ENCODE measurements at regions not wholly inside any gene's neighbourhood (a gene's known extent, or its start where the extent isn't known, plus 50 kb on each side); places are given as distances from the start of the nearest gene placed in this dataset.
"Not testable (repeated sequence)": the region's sequence is repeated elsewhere in the genome, so short reads cannot be mapped to it uniquely, and the experiment has no call there.

DNA sequence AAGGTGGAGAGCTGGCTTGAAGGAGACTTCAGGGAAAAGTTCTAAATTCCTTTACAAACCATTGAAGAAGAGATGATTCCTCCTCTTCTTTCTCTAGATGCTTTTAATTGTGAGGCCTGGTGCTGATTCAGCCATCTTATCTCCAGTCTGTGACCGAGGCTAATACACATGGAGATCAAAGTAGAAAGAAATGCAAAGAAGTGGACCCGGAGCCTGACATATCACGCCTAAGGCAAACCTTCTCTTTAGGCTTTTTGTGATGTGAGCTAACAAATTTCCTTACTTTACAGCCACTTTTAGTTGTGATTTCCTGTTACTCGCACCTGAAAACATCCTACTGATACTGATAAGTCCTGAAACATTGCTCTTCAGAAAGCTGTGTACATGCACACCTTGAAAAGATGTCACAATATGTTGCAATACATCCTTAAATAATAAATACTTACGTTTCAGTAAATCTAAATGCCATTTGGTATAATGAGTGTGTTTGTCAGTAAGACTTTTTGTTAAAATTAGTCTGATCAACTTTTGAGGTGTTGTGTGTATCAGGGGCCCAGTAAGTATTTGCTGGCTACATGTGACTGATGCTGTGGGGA is 192.4 kb downstream of the BAMBI start:
- DNase-seq (no peak), ATAC-seq (no peak)

DNA sequence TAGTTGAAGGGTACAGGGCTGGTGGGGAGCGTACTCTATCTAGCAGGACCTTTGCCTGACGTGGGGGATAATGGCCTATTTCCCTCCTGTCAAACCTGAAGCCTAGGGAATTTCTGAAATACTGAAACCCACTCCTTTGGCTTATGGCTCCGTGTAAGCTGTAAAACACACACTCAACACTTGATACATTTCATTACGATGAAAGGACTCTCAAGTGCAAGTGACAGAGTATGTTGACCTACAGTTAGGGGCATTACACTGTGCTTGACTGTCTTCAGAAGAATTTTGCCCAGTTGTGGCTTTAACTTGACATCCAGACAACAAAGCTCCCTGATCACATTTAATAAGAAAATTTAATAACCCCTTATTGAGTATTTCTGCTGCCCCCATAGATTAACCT is 194.3 kb downstream of the BAMBI start:
- DNase-seq: no peak
- no peak for ATAC-seq

DNA sequence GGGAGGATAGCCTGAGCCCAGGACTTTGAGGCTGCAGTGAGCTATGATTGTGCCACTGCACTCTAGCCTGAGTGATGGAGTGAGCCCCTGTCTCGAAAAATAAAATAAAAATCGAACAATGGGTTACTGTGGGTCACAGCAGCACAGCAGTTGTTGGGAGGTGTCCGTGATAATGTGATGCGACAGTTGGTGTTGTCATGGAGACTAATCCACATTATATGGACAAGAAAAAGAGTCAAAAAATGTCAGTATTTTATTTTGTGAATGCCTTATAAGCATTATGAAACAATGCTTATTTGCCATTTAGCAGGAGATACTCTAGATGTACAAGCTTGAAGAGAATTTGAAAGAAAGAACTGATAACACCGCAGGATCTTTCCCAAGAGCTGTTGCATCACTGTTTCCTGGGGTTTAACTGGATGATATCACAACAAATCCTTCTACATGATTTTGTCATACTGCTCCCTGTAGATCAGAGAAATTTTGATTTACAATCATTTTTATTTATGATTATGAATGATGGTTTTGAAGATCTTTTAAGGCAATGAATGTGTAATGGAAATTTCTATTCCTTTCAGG is 195.4 kb downstream of the BAMBI start:
- no peak for DNase-seq
- no peak for ATAC-seq

DNA sequence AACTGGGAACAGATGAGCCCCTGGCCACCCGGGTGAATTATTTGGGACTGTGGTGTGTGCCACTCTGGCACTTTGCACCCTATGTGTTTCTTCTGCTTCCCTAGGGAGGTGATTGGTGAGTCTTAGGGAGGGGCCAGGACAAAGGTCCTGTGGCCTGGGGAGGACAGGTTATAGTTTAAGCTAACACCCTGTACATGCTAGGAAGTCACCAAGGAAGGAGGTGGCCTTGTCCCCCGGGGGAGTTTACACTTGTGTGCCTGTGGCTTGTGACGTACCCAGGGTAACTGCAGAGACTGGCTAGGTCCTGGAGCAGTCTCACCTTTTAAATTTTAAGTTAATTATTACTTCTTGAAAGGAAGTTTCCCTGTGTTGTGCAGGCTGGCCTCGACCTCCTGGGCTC is 196.2 kb downstream of the BAMBI start:
- ATAC-seq (no peak), DNase-seq (no peak)

DNA sequence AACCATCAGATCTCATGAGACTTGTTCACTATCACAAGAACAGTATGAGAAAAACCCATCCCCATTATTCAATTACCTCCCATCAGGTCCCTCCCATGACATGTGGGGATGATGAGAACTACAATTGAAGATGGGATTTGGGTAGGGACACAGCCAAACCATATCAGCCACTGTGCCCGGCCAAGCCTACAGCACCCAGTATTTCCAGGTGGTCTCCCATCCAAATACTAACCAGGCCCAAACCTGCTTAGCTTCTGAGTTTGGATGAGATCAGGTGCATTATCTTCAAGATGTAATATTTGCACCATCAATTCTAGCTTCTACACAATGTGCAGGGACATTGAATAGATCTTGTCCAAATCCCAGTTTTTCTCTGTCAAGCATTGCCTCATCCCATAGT is 196.9 kb downstream of the BAMBI start:
- no peak for DNase-seq

DNA sequence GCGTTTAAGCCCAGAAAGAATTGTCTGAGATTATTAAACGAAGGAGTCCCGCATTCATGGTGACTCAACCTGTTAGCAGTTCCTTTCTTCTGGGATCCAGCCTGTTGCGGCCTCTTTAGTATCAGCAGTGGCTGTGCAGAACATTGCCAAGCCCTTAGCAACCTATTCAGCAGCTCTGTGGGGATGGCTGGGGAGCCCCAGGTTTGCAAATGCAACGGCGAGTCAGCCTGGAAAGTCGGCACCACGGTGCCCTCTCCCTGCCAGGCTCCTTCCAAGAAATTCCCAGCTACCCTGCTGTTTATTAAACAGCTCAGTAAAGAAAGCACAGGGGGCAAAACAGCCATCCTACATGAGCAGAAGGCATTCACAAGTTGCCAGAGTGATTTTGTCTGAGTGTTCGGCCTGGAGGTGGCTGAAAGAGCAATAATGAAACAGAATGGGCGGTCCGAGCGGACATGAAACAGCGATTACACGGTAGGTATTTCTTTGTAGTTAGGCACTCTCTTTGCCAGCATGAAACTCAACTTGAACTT is 198.3 kb downstream of the BAMBI start:
- DNase-seq (no peak), ATAC-seq (no peak)

More for the DNA sequence above, 196.9 kb downstream of the BAMBI start:
- no peak for ATAC-seq

DNA sequence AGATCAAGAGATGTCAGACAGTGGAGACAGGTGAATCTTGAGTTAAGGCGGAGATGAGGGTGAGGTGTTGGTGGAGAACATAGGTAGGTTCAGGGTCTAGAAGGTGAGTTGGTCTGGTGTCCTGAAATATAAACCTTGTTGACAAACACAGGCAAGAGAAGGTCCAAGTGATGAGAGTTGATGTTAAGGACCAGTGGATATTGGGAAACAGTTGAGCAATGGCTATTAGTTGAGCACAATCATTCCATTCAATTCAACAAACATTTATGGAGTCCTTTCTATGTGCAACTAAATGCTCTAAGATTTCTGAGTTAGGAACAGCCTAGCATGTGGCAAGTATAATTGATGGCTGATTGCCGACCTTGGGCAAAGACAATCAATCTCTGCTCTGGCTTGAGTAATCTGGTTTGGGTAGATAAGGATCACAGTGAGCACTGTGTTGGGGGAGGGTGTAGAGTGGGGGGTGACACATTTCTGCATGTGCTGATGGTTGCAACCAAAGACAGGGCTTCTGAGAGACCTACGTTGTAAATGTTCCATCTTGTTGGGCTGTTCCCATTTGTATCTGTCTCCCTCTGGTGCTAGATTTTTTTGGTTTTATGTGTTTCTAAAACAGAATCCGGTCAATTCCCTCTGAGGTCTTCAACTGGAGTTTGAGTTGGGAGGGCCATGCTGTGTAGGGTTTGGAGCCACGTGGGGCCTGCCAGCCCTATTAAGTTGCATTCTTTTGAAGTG is 201.1 kb downstream of the BAMBI start:
- DNase-seq (no peak), ATAC-seq (no peak)

DNA sequence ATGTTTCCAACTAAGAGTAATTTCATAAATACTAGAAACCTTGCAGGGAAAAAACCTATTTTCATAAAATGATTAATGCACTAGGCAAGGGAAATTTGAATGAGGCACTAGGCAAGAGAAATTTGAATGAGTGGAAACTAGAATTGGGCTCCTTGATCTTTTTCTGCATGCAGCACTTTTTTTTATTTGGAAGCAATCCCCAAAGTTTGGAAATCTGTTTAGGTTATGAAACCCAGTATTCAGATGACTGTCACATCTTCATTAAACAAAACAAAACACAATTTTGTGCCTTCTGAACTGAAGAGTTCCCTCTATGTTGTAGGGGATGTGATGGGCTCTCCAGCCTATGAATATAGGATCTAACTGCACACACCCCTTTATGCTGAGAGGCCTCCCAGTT is 201.9 kb downstream of the BAMBI start:
- DNase-seq (no peak), ATAC-seq (no peak)

DNA sequence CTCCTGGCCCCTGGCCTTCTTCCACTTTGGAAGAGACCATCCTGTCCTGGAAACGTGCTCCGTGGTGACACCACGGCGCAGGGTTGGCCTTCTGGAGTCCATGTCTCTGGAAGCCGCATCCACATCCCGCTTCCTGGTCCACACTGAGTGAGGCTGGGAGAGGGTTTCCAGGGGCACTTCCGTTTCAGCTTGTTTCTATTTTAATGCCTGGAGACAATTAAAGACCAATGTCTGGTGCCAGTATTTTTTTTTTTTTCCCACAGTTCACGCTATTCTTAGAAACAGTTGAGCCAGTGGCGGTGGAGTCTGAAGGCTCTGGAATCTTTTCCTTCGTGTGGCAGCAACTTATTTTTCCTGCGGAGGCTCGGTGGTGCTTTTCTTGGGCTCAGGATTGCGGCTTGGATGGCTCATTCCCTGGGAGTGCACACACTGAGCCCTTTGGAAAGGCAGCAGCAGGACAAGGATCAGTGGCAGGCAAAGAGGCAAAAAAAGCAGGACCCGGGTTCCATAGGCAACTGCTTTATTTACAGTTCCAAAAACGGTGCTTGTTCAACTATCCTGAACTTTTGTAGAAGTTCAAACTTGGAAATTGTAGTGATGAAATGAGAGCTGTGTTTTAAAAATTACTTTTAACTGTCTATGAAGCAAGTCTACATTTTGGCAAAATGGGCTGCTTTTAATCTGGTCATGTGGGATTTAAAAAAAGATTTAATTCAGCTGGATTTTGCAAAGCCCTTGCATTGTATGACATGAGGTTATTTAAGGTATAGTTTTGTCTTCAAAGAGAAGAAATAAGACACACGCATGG is 202.8 kb downstream of the BAMBI start:
- ATAC-seq (no peak), DNase-seq (no peak)

DNA sequence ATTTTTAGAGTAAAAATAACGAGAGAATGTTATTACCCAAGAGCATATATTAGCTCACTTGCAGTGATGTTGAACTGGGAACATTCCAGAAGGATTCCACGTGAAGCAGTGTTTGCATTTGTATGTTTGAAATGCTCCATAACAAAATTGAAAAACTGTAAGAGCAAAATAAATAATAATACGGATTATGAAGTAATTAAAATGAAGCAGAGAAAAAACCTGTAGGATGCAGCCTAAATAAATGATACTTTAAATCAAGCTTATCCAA is 203.3 kb downstream of the BAMBI start:
- no peak for ATAC-seq
- DNase-seq: no peak

DNA sequence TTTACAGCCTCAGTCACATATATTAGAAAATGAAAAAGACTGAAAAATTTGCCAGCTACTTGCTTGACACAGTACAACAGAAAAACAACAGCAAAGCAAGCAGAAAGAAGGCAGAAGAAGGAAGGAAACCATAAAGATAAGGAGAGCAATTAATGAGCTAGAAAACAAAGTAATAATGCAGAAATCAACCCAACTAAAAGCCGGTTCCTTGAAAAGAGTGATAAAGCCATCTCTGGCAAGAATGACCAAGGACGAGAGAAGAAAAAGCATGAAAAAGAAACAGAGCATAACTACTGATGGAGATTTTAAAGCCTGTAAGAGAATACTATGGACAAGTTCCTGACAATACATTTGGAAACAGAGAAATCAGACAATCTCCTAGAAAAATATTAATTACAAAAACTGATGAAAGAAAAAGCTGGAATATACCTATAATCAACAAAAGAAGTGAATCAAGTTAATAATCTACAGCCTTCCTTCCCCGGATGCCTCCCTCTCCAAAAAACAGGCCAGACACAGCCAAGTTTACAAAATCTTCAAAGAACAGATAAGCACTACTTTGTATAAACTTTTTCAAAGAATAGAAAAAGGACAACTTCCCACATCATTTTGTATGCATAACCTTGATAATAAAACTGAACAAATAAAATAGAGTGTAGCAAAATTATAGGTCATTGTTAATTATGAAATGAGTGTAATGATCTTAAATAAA is 204.0 kb downstream of the BAMBI start:
- no peak for ATAC-seq
- DNase-seq: no peak

DNA sequence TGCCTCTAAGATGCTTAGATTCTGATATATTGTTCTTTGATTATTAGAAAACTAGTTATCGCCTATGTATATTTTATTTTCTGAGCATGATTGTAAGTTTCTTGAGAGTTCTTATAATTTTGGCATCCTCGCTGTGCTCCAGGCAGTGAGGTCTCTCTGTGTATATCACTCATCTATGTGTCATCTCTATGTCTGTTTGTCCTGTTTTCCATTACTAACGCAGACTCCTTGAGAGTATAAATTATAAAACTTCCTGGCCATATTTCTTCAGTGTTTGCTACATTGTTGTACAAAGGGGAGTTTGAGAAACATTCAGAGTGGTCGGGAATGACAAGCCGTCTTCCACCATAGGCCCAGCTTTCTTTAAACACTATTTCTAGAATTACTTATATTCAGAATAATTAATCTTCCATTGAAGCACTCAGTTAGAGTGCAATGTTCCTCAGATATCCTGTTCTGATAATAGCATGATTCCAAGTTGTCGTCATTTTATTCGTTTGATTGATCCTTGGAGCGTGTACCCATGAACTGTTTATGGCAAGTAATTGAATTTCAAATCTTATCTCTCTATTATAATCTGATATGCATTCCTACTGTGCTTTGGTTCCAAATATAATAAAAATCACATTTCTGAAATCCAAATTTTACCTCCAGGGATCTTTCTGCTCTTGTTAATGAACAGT is 206.6 kb downstream of the BAMBI start:
- no peak for DNase-seq
- no peak for ATAC-seq

DNA sequence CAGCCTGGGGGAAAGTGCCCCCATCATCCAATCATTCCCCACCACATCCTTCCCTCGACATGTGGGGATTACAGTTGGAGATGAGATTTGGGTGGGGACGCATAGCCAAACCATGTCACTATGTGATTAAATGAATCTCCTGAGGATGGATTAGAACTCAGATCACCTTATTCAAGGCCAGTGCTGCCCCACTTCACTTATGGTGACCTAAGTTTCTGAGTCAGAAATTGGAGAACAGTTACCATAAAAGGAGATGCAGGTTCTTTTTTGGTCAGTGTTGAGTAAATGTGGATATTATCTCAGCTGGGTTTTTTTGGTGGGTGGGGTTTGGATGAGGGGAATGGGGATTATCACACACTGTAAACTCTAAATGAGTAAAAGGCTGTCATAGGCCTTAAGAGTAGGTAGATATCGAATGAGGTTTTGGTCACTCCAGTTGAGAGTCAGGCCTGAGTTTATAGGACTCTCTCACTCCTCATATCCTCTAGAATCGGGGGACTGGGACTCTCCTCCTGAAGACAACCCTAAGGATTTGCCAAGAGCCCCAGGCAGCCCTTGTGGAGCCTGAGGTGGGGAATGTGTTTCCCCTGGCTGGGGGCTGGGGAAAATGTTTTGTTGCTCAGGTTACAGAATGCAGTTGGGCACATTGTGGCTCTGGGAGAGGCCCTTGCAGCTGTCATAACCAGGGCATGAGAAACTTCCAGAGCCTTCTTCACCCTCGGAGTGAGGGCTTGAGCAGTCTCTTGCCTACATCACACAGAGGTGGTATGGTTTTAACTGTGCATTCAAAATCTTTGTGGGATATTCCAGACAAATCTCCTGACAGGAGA is 213.0 kb downstream of the BAMBI start:
- ATAC-seq (no peak), DNase-seq (no peak)

DNA sequence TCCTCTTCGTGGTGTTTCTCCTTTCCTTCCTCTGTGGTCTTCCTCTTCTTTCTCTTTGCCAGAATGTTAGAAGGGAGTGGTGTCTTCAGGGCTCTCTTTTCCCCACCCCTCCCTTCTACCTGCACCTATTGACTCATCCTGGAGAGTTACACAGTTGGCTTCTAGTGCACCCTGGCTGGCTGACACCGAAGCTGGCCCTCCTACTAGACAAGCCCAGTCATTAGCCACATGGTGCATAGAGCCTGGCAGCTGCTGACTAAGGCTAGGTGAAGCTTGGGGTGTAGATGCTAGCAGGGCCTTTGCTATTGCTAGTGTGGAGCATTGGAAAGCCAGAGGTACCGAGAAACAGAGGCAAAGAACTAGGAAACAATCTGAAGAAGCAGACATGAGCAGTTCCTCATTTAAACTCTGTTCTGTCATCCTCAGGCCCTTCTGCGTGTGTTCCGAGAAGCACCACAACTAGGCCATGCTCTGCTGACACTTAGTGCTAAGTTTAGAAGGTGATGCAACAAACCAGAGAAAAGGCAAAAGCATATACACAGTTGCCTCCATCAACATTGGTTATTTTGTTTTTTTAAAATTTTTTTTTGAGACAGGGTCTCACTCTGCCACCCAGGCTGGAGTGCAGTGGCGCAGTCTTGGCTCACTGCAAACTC is 213.9 kb downstream of the BAMBI start:
- DNase-seq (no peak), ATAC-seq (no peak)

DNA sequence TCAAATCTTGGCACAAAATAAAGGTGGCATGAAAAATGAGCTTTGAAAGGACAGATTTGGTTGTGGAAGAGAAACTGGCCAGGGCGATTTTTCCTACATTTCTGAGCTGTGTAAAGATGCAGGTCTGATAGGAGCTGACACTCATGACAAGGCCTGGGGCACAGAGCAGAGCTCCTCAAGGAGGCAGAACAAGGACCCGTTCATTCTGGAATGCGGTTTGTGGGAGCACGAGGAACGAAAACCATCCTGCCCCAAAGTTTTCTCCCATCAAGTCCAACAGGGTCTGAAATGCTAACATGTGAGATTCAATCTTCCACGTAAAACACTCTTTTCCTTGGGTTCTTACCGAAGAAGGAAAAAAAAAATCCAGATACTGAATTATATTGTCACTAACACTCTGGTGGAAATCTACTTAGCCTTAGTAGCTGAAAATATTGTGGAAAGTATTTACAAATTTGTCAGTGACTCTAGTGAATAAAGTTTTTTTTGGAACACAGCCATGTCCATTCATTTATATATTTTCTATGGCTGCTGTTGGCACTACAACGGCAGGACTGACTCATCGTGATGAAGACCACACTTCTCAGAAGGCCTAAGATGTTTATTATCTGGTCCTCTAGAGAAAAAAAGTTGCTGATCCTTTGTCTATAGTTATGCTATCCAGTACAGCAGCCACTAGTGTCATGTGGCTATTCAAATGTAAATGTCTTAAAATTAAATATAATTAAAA is 215.7 kb downstream of the BAMBI start:
- no peak for DNase-seq
- no peak for ATAC-seq

DNA sequence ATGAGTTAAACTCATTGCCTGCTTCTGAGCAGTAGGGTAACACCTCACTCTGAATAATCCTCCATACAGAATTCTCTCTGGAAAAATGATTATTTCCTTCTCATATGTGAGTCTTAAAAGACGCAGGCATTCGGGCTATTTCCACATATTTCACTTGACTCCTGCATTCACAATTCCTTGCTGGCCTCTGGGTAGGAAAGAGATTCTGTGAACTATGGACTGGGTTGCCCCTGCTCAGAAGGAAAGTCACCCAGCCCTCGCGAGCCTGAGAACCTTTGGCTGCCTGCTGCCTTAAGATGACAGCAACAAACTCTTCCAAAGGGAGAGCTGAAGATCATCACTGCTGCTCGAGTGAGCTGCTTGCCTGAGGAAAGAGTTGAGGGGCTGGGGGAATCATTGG is 216.8 kb downstream of the BAMBI start:
- DNase-seq: no peak
- no peak for ATAC-seq

DNA sequence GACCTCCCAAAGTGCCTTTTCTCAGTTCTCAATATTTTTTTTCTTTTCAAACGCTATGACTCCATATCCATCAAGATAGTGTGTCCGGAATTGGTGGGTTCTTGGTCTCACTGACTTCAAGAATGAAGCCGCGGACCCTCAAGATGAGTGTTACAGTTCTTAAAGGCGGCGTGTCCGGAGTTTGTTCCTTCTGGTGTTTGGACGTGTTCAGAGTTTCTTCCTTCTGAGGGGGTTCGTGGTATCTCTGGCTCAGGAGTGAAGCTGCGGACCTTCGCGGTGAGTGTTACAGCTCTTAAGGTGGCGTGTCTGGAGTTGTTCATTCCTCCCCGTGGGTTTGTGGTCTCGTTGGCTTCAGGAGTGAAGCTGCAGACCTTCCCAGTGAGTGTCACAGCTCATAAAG is 218.3 kb downstream of the BAMBI start:
- ATAC-seq, DNase-seq: not testable (repeated sequence)

DNA sequence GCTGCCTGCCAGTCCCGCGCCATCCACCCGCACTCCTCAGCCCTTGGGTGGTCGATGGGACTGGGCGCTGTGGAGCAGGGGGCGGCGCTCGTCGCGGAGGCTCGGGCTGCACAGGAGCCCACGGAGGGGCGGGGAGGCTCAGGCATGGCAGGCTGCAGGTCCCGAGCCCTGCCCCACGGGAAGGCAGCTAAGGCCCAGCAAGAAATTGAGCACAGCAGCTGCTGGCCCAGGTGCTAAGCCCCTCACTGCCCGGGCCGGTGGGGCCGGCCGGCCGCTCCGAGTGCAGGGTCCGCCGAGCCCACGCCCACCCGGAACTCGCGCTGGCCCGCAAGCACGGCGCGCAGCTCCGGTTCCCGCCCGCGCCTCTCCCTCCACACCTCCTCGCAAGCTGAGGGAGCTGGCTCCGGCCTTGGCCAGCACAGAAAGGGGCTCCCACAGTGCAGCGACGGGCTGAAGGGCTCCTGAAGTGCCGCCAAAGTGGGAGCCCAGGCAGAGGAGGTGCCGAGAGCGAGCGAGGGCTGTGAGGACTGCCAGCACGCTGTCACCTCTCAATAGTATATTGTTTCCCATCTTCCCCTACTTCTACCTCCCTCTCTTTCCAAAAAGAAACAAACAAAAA is 219.6 kb downstream of the BAMBI start:
- ATAC-seq, DNase-seq: not testable (repeated sequence)

All from stimulated activated naive CD8-positive, alpha-beta T cell treated with anti-CD3 and anti-CD28 coated beads, Interleukin-15, Interleukin-2, amounts not matched to agents 100 U/mL and 50 U/mL, for 24 hours (primary cell).